ENCODE measurements at regions not wholly inside any gene's neighbourhood (a gene's known extent, or its start where the extent isn't known, plus 50 kb on each side); places are given as distances from the start of the nearest gene placed in this dataset.
A peak's percentile ranks its signal among the peaks of the same experiment; 100 is the strongest.

DNA sequence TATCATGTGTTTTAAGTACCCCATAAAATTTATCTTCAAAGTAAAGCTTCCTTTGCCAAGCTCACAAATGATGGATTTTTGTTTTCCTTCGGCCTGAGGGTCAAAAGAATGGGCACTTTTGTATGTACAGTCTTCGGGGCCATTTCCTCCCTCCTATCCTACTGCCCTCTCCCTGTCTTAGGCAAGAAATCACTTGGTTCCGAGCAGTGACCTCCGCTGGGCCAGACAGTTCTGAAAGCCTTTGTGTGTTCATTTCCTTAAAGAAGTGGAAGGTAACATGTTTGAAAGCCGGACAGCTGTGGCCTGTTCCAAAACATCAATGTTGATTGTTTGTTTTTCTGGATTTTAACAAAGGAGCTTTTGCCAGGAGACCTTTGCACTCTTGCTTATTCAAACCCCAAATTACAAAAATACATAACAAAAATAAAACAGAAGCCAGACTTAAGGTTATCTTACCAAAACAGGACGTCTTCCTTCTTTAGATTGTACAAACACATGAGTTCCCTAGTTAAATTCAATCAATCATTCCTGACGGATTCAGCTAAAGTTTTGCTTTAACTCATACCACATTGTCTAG, 110.6 kb upstream of the LIMCH1 start:
- DNase-seq (ENCODE audit: low spot score) (no peak), FAIRE-seq (no peak)

DNA sequence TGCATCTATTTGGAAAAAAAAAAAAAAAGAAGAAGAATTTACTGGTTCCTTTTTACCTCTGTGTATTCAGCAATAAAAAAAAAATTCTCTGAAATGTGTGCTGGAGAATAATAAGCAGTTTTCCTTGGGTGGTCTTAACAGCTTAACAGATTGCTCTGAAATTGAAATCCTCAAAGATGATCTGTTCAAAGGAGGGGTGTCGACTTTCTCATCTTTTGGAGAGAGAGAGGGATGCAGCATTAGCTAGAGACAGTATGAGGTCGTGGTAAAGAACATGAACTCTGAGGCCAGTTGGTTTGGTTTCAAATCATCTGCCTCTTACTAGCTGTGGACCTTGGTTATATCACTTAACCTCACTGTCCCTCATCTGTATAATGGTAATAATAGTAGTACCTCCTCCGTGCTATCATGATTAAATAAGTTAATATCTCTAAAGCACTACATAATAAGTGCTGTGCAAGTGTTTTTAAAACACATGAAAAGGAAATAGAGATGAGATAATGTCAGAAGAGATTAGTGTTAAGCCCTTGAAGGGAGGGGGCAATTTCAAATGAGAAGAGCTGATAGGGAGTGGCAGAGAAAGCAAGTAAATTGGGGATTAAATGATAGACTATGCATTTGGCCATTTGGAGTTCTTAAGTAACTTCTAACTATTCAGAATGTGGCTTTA, 109.9 kb upstream of the LIMCH1 start:
- no peak for FAIRE-seq
- no peak for DNase-seq (ENCODE audit: low spot score)

DNA sequence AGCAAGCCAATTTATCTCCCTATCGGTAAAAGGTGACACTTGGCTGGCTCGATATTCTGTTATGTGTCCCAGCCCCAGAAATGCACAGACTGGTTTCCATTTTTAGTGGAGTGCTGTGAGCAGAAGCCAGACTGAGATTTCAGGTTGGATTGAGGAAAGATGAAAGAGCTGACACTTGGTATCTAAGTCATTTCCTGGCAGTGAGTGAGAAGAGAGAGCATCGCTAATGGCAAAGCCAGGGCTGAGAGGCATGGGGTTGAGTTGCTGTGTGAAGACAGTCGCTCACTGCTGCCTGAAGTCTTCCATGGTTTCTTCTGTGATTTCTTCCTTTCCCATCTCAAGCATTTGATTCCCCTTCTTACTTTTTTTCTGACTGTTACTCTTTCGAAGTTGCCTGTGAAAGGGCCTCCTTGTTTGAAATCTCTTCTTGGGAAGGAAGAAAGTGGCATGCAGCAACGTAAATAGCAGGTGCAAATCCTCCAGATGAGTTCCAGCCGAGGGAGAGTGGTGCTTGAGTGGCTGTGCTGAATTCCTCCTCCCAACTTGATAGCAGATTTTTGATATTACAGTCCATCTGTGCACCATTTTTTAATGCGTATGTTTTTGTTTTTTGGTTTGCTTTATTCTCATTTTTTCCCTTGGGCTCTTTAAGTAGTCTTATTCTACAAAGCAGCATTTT, 109.2 kb upstream of the LIMCH1 start:
- DNase-seq (ENCODE audit: low spot score) (no peak), FAIRE-seq (no peak)

DNA sequence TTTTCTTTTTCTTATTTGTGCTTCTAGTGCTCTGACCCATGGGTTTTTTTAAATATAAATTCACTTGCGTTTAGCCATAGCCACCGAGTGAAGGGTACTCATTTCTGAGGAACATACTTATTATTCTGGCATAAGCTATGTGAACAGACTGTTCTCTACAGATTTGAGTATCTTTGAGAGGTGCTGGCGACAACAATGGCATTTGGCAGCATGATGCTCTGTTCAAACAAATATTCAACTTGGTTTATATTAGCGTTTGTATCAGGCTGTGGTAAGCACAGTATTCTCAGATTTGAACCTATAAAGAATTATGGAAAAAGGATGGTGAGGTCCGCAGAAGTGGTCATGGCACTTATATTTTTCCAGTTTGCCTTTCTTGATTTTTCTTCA, 108.7 kb upstream of the LIMCH1 start:
- no peak for FAIRE-seq

DNA sequence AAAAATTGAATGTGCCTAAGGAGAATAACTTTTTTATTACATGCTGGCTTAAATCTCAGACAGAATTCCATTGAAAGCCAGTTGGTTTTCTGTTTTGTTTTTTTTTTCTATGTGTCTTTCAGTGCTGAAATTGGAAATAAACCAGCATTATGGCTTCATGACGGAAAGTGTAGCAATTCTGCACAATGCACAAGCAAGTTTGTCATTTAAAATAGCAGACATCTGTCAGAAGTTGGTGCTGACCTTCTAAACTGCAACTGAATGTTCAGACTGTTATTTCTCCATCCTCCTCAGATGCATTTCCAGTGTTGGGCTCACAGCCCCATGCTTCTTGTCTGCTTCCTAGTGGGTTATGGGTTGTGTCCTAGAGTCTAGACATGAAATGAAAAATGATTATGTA, 107.2 kb upstream of the LIMCH1 start:
- FAIRE-seq (no peak), DNase-seq (ENCODE audit: low spot score) (no peak)

More for the DNA sequence above, 108.7 kb upstream of the LIMCH1 start:
- no peak for DNase-seq (ENCODE audit: low spot score)

DNA sequence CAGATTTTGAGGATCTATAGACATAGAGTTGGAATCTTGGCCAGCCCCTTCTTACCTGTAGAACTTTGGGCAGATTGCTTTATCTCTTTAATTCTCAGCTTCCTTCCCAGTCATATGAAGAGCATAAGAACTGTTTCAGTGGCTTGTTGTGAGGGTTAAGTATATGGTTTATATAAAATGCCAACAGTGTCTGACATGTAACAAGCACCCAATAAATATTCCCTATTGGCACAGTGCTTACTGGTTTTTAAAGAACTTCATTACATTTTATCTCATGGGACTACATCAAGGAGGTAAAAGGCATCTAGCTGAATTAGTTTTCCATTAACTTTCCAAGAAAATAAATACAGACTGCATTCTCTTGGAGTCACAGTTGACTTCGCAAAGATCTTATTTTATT, 106.7 kb upstream of the LIMCH1 start:
- FAIRE-seq = no peak
- DNase-seq (ENCODE audit: low spot score) = no peak

DNA sequence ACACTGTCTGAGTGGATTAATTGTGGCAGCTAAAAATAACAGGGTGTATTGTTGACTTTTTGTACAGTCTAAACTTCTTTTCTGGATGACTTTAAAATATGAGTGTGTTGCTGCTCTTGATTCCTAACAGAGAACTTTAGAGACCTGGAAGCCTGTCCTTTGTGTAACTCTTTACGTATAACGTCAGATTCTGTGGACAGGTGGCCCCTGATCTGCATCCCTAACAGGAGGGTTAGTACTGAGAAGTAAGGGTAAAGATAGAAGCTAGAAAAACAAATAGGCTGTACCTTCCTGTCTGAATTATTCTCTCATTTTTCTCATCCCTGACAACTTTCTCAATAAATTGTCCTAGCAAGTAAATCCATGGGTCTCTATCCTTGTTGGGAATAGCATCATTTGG, 105.7 kb upstream of the LIMCH1 start:
- FAIRE-seq = no peak
- DNase-seq (ENCODE audit: low spot score) = no peak

DNA sequence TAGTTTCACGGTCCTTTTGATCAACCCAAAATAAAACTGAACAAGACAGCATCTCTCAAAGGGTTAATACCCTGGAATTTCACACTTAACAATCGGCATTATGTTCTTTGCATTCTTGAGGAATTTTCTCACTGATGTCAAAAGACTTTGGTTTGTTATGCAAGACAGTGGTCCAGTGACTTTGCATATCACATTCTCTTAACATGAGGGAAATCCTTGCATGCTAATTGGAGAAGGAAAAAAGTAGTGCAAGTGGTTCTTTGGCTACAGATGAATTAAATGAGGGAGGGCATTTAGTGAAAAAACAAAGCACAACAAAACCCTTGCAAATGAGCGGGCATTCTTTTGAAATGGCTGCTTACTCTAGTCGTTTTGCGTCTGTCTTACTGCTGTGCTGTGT, 105.1 kb upstream of the LIMCH1 start:
- DNase-seq (ENCODE audit: low spot score) = peak; percentile 64
- FAIRE-seq = peak; percentile 32

DNA sequence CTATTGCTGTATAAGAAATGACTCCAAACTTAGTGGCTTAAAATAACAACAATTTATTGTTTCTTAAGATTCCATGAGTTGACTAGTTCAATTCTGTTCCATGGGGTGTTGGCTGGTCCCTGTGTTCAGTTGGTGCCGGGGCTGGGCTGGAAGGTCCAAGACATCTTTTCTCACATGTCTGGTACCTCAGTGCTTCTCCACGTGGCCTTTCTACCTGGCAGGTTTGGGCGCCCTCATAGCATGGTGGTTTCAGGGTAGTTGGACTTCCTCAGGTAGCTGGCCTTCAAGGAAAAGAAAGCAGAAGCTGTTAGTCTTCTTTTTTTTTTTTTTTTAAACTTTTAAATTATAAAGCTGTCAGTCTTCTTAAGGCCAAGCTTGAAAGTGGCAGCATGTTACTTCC, 104.6 kb upstream of the LIMCH1 start:
- FAIRE-seq = peak; percentile 13
- DNase-seq (ENCODE audit: low spot score) = no peak

DNA sequence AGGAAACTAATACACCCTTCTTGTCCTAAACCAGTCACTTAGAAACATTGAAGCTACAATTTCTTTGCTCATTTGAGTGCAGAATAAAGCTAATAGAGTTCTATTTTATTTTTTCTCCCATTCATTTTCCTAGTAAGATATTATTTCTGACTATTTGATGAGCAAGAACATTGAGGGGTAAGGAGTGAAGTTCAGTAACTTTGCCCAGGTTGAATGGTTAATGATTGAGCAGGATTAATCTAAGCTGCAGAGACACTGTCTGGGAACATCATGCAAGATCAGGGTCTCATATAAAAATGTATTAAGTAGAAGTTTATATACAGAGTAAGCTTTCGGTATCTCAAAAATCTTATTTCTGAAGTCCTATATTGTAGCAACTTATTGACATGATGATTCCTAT, 102.4 kb upstream of the LIMCH1 start:
- FAIRE-seq = no peak

DNA sequence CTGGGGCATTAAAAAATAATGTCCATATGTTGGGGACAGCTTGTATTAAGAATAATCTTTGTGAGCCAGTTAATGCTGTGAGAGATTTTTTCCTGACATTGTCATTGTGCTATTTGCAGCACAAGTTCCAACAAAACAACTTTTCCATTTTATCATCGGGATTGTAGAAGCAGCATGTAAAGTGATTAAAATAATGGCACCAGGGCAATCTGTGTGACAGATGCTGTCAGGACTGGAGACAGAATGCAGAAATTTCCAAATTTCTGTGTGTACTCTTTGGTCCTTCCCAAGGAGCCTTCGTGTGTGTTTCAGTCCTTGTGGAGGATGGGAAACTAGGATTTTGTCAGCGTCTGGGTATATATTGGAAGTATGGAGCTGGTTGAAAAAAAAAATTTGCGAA, 101.5 kb upstream of the LIMCH1 start:
- FAIRE-seq (no peak), DNase-seq (ENCODE audit: low spot score) (no peak)

More for the DNA sequence above, 102.4 kb upstream of the LIMCH1 start:
- DNase-seq (ENCODE audit: low spot score) = no peak

DNA sequence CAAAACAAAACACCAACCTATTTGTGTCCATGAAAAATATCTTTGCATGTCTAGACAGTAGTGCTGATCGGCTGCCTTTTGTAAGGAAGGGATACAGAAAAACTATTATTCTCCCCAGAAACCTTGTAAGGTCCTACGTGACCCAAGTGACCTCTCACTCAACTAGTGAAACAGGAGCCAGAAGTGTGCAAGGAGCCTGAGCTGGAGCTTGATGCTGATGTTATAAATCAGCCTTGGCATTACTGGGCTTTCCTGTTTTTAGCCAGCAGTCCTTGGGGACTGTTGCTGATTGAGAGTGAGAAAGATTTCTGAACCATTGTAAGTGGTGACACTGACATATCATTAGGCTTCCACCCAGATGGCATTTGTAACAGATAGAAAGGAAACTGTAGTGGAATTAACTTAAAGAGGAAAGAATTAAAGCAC, 100.8 kb upstream of the LIMCH1 start:
- FAIRE-seq = no peak
- DNase-seq (ENCODE audit: low spot score) = no peak

DNA sequence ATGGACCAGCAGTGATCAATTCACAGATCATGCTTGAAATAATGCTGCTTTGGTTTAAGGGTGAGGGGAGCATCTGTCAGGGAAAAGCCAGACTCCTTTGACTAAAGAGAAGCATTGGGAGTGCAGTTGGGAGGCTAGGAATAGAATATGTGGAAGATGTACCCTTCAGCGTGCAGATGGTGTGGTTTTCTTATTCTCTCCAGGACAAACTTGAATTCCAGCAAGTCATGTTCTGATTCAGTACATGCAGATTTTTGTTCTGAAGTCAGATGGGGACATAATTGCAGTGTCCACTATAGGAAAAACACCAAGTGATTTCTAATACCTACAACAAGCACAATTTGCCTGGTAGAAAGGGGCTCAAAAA, 99.0 kb upstream of the LIMCH1 start:
- no peak for DNase-seq (ENCODE audit: low spot score)
- no peak for FAIRE-seq

DNA sequence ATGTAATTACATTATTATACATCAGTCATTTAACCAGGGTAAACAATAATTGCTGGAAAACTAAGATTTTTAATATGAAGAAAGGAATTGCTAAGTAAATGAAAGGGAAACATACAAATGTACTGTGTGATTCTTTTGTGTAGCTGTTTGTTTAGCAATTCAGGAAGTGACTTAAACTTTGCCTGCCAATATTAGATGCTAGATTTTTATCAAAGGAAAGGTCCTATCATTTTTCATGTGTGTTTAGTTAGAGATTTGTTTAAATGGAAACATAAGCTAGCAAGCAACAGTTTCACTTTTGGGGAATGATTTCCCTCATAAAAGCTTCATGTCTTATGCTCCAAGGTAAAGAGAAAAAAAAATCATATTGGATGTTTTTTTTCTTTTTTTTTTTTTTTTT, 95.1 kb upstream of the LIMCH1 start:
- DNase-seq (ENCODE audit: low spot score) (no peak), FAIRE-seq (no peak)

DNA sequence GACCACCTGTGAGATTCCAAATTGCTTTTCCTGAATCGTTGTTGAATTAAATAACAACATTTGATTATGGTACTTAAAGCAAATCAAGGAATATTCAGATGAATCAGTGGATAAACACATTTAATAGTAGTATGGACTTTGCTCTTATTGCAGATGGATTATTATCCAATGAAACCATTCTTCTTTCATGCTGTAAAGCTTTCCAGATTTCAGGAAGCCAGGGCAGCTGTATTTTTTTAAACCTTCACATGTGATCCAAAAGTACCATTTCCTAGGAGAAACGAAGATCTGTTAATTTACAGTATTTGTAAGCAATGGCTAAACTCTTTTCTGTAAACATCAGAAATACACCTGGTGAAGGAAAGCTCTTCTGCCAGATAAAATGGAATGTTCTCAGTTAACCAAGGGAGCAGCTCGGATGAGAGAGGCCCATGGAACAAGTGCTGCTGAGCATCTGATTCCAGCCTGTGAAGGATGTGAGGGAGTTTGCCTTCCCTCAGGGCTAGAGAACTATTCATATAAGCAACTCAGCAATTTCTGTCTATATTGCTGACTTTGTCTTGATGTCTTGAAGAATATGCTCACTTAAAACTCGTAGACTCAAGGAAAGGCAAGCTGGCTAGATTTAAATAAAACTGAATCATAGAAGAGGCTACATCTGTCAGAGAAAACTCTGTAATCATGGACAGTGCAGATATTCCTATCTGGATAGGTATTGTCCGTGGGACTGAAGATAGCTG, 94.4 kb upstream of the LIMCH1 start:
- DNase-seq (ENCODE audit: low spot score) (no peak), FAIRE-seq (no peak)

DNA sequence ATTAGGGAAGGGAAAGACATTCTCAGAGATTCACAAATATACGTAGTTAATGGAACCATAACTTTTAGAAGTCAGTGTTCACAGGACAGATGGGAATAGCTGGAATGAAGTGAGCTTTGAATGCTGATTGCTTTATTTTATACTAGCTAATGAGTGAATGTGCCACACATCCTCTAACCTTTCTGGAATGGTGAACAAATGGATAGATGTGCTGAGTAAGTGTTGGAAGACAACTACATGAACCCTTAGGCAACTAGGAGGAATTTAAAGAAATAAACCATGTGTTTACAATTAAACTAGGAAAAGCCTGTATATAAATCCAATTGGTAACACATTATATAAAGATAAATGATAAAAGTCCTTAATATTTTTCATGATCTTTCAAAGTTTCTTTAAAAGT, 91.6 kb upstream of the LIMCH1 start:
- FAIRE-seq = no peak
- DNase-seq (ENCODE audit: low spot score) = no peak

DNA sequence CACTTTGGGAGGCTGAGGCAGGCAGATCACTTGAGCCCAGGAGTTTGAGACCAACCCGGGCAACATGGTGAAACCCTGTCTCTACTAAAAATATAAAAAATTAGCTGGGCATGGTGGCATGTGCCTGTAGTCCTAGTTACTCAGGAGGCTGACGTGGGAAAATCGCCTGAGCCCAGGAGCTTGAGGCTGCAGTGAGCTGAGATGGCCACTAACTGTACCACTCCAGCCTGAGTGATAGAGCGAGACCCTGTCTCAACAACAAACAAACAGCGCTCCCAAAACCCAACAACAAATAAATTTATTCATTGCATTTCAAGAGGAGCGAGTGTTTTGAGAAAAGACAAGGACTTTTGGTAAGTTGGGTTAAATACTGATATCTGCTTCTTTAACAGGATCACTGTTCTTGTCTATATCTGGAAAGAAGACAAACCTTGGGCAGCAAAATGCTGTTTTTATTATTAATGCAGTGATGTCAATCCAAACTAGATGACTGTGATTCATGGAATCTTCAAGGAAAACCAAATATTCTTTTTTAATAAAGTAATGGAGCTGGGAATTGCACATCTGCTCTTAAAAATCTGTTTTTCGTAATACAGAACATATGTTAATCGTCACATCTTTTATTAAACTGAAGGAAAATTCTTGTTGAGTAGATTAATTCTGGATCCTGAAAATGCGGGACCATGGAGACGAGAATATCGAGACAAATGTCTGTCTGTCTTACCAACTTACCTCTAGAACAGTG, 90.8 kb upstream of the LIMCH1 start:
- FAIRE-seq (no peak), DNase-seq (ENCODE audit: low spot score) (no peak)

DNA sequence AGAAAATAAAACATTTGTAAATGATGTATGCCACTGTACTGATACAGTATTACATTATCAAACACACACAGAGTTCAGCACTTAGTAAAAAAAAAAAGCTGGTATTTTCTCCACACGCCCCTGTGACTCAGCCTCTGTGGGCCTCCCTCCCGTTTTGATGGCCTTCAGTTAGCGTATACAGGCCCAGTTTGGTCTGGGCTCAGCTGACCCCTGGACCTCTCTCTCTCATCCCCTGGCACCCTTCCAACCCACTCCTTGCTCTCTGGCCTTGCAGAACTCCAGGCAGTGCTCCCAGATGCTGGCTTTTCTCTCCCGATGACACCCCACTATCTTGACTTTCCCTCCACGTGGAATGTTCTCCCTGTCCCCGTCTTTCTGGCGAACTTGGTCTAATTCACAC, 89.0 kb upstream of the LIMCH1 start:
- peak; percentile 57 for DNase-seq (ENCODE audit: low spot score)

DNA sequence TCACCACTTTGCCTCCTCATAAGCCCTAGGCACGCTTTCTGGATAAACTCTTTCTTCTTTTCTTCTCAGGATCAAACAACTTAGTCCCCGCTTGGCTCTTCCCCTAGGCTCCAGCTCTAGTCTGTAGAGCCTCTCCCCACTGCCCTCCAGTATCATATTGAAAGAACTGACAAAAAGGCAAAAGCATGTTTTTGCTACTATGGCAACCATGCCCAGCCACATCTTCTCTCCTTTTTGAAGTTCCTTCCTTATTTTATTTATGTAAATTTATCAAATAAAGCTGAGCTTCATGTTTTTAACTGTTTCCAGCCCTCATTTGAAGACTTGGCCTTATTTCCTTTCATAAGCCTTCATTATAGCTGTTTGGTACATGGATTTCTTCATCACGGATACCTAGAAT, 86.0 kb upstream of the LIMCH1 start:
- no peak for FAIRE-seq

More for the DNA sequence above, 89.0 kb upstream of the LIMCH1 start:
- FAIRE-seq = no peak

DNA sequence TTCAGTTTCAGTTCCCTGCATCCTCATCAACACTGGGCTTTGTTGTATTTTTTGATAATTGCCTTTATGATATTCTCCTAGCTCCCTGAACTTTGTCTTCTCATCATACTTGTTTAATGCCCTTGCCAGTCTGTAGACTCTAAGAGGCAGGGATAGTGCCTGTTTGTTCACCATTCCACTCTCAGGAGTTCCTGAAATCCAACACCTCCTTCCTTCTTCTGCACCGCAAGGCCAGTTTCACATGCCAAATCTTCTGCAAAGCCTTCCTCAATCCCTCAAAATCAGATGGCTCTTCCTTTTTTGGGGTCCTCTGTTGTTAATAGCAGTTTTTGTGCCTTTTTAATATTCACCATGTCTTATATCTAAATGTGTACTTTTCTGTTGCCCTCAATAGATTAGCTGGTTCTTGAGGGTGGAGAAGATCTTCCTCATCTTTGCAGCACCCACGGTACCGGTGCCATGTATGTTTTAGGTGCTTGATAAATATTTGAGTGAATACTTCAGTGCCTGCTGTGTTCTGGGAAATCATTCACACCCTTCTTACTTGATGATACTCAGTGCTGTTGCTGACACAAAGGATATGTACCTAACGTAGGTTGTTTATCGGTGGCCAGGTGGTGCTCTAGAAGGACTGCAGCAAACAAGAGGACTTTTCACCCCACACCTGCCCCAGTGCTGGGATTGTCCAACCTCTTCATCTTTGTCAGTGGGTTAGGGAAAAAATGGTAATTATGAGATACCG, 85.3 kb upstream of the LIMCH1 start:
- no peak for DNase-seq (ENCODE audit: low spot score)
- peak; percentile 68 for FAIRE-seq

More for the DNA sequence above, 86.0 kb upstream of the LIMCH1 start:
- DNase-seq (ENCODE audit: low spot score) = no peak

DNA sequence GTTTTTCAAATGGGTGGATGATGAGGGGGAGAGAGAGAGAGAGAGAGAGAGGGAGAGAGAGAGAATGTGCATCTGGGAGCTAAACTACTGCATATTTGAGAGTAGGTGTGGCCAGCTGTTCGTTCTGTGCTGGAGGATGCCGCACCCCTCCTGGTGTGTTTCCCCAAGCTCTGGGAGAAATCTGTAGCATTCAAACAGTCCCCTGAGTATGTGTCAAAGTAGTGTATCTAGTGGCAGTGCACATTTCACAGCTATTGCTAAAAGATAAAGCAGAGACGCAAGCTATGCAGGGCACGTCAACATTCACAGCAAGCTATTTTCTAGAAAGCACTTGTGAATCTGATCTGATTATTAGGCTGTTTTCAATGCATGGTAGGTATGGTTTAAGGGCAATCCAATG, 83.5 kb upstream of the LIMCH1 start:
- DNase-seq (ENCODE audit: low spot score) = no peak
- FAIRE-seq = no peak

Measured in urothelium cell line (cell line).